HK-2 (cell line): ENCODE measurements at regions not wholly inside any gene's neighbourhood (a gene's known extent, or its start where the extent isn't known, plus 50 kb on each side); places are given as distances from the start of the nearest gene placed in this dataset.

Source experiments
- DNase-seq: peaks from one replicate; pipeline ENCODE4 v3.0.0-alpha.2; 2018; ENCODE audit not compliant: unreplicated experiment

DNA sequence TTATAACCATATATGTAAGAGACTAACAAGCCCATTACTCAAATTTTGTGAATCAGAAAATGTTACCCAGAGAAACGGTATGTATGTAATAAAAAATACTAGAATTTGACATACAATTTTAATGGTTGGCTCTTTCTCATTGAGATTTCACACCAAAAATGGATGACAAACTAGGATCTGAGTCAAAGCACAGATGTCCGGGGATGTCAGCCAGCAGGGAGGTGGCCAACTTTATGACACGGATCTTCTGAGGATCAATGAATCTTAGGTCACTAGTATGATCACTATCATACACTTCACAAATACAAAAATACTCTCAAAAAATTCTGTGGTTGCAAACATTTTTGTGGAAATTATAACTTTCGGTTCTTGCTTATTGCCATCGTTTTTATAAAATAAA, 173.5 kb upstream of the NFE2L3 start:
- no peak for DNase-seq

DNA sequence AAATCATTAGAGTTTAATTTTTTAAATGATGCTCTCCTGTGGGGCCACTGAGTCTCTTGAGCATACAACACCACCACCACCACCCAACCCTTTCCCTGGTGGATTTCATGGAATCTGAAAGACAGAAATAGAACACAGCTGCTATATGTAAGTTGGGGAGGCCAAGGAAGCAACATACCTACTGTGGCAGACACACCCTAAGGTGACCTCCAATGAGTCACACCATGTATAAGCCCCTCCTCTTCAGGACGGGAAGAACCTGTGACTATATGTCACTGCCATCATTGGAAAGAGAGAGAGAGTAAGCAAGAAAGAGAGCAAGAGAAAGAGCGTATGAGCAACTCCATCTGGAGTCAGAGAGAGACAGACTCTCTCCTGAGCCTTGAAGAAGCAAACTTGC, 172.4 kb upstream of the NFE2L3 start:
- no peak for DNase-seq

DNA sequence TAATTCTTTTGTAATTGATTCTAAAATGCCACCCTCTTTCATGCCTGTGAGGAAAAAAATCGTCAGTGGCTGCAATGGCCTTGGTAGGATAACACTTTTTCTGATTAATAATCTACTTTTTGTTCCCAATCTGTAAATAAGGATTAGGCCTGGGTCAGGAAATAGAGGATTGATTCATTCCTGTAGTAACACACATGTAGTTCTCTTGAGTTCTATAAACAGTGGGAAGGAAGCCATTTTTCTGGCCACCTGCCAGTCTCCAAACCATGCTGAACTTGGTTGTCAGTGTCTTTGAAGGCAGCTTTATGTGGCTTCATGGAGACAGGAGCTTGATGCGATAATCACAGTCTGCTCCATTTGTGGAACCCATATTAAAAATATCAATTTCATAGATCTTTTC, 169.3 kb upstream of the NFE2L3 start:
- no peak for DNase-seq

DNA sequence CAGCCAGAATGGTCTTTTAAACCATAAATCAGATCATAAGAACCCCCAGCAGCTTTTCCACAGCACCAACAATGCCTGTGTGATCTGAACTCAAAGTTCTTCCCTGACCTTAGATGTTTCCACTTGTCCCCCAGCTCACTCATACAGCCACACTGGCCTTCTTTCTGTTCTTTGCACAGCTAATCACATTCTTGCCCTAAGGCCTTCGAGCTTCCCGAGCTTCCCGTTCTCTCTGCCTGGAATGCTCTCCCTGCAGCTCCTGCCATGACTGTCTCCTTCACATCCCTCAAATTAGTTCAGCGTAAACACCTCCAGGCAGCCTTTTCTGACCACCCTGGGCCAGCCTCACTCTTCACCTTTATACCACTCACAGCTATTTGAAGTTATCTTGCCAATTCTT, 166.8 kb upstream of the NFE2L3 start:
- no peak for DNase-seq

DNA sequence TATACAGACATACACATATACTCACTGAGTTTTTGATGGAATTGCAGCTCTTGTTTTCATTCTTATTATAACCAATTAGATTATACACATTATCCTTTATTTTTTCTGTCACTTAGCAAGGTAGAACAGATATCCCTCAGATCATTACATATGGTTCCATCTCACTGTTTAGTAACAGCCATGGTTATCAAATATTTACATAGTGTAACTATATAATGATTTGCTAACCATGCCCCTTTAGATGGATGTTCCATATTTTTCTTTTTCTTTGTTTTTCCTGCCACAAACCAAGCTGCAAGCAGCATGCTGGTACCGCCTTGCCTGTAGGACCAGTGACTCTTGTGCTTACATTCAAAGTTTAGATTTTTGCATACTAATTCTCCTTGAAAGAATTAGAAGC, 163.4 kb upstream of the NFE2L3 start:
- no peak for DNase-seq

DNA sequence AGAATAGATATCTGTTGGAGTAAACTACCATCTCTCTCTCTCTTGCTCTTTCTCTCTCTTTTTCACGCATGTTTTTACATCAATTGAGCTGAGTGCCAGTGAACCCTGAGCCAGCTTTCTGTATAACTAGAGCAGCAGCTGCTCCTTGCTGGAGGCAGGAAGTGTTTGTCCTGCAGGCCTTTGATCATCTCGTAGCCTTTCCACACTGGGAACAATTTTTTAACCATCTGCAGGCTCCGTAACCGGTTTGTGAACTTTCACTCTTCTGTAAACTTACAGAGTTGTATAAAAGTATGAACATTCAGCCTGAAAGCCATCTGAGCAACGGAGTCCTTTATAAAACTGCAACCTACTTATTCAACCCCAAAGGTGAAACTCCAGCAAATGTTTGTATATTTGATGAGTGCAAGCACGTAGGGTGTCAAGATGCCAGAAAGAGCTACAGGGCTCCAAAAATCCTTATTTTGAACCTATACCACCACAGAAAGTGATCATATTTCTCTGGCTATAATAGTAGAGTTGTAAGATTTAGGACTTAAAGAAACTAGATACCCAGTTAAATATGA, 162.8 kb upstream of the NFE2L3 start:
- no peak for DNase-seq

DNA sequence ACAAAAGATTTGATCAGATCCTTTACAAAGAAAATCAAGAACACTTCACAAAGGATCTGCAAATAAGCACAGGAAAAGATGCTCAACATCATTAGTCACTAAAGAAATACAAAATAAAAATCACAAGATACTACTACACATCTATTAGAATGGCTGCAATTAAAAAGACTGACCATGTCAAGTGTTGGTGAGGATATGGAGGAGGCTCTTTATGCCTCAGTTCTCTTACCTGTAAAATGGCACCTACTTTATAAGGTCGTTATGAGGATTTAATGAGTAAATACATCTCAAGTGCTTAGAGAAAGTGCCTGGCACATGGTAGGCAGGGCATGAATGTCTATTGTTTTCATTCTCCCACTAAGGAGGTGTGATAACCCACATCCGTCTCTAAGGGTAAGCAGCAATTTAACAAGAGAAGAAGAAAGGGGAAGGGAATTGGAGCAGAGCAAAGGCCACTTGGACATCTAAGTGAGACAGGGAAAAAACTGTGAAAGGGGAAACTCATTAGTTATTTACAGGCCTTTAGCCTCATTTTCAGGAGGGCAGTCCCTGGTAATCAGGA, 157.5 kb upstream of the NFE2L3 start:
- no peak for DNase-seq

DNA sequence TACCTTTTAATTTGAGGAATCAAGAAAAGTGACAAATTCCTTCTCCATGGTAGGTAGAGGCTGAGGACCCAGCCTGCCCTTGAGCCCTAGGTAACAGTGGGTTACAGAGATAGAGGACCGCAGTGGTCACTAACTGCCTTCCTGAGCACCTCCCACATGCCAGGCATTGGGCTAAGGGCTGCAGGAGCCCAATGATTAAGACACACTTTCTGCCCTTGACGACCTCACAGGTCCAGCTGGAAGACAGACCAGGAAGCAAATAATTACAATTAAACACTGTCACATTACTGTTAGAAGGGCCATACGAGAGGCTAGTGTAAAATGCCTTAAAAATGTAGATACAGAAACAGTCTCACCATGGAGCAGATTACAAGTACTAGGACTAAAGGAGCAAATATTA, 156.8 kb upstream of the NFE2L3 start:
- DNase-seq: no peak

DNA sequence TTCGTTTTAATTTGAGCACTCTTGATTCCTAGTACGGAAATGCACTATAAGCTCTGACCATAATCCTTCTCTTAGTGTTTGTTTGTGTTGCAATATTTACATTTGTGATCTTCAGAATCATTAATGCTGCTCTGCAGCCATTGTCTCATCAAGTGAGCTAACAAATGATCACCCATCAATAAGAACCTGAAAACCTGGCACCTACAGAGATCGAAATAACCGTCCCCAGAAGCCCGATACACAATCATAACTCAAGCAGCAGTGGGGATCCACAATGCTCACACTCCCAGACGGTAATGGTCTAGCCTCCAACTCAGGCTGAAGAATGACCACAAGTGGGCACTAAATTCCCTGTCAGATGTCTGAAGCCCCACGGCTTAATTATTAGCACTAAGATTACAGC, 156.0 kb upstream of the NFE2L3 start:
- DNase-seq: no peak

DNA sequence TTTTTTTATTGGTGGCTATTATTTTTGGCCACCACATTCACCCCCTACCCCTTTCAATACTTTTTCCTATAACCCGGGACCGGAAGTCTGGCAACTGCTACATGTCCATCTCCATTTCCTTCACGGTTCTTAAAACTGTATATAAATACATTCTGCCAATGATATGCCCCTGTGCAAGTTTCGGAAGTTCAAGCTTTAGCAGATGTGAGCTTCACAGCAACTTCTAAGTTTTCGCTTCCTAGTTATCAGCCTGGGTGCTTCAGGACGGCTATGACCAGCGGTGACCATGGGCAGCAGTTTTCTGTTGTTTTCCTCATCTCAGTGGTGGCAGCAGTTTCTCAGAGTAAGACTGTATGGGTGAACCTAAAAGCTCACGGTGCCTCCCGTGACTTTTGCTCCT, 153.5 kb upstream of the NFE2L3 start:
- DNase-seq: no peak

DNA sequence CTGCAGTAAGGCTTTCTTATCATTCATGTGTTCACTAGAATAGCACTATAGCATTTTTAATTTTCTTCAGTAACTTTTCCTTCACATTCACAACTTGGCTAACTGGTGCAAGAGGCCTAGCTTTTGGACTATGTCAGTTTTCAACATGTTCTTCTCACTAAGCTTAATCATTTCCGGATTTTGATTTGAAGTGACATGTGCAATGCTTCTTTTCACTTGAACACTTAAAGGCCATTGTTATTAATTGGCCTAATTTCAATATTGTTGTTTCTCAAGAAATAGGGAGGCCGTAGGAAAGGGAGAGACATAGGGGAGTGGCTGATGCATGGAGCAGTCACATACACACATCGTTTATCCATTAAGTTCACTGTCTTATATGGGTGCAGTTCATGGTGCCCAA, 151.2 kb upstream of the NFE2L3 start:
- no peak for DNase-seq

DNA sequence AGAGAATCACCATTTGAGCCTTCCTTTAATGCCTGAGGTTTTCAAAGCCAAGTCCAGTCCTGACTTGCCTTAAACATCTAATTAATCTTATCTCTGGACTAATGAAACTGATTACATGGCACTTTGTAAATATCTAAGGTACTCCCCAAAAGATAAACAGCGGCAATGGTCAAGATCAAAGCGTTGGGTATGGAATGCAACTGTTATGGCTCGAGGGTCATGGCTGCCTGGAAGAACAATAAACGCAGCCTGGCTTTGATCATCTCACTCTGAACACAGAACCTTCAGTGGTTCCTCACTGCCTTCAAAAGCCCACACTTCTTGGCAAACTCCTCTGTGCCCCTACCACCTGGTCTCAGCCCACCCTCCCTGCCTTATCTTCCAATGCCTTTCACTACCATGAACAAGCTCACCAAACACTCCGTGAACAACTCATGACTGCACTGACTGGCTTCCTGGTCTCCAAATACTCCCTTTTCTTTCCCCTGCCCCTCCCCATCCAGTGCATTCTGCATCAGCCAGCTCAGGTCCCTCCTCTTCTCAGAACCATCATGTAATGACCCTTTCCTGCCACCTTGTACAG, 150.2 kb upstream of the NFE2L3 start:
- no peak for DNase-seq

DNA sequence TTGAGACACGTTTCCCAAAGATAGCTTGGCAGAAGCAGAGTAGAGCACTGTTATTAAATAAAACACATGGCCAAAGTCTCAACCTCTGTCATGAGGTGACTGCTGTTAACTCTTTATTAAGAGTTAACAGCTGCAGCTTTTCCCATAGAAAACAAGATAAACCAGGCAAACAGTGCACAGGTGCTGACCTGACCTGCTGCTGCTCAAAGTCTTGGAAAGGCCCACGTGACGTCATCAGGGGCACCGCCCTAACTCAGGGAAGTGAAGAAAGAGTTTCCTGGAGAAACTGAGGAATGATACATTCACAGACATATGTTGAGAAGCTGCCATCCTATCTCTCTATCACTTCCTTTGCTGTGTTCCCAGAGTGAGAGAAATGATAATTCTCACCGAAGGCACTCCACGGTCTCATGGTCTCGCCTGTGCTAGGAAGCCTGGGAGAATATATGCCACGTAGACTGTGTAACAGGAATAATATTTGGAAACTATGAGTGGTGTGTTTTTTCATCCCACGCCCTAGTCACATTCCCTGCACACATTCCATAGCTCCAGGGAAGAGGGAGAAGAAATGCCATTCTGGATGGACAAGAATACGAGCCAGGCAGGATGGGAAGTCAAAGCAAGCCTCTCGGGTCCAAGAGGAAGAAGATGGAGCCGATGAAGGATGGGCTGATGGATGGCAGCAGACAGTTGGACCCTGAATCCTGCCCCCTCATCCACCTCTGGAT, 146.2 kb upstream of the NFE2L3 start:
- no peak for DNase-seq

DNA sequence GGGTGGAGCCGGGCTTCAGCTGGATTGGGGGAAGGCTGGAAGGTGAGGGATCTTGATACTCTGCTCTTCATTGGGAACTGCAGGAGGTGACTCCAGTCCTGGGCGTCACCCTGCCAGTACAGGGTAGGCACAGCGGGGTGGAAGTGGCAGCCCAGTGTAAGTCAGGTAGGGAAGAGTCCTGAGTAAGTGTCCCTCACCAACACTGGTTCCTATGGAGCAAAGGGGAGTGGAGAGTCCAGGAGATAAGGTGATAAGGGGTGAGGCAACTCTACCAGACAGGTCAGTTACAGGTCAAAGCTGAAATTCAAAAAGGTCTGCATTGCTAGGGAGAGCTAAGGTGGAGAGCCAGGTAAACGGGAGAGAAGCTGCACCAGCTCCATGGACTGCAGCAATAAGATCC, 145.6 kb upstream of the NFE2L3 start:
- DNase-seq: no peak

DNA sequence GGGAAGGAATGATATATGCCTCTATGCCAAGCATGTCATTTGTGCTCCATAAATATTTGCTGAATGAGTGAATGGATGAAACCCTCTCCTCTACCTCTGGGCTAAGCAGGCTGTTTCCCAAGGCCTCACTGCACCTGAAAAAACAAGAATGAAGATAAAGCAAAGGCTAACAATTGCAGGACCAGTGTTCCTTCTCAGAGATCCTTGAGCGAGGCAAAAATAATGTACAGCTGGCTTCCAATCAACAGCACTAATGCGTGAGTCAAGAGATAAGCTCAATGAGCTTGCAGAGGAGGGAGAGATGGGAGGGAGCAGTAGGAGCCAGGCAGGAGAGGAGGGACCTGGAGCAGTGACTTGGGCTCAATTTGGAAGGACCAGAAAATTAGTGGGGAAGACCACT, 144.5 kb upstream of the NFE2L3 start:
- DNase-seq: no peak

DNA sequence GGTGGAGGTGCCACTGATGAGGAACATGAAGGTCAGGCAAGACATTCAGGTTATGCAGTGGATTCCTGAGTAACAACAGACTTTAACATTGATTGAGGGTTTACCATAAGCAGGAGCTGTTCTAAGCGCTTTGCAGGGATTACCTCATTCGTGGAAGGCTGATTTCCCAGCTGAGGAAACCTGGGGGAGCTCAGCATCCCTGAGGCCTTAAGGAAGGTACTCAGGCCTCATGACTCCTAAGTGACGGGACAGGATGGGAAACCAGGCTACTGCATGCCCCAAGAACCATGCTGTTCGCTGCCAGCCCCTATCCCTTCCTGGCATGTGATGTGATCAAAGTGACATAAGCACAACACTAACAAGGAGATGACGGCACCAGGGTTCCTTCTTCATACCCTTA, 143.6 kb upstream of the NFE2L3 start:
- no peak for DNase-seq

DNA sequence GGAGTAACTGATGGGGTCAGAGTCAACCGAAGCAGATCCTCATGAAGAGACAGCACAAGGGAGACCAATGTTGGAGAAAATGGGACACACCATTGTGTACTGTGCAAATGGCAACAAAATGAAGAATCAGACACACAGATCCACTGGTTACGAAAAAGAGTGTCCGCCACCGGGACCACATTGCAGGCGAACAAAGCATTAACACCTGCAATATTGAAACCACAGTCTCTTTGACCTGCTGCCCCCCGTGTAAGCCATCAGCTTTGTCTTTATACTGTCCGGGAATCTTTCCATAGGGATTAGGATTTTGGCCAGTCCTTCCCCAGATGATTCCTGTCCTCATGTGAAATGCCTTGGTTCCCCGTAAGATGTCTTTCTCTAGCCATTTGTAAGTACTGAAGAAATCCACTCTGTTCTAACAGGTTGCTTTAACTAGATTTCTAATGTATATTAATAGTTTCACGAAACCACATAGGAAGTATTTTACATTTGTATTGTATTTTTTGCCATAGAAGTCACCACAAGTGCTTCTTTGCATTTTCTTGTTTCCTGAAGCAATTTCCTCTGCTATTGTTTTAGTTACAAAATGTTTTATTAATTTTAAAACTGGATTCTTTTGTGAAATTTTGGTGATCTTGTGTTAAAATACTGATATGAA, 140.8 kb upstream of the NFE2L3 start:
- no peak for DNase-seq

DNA sequence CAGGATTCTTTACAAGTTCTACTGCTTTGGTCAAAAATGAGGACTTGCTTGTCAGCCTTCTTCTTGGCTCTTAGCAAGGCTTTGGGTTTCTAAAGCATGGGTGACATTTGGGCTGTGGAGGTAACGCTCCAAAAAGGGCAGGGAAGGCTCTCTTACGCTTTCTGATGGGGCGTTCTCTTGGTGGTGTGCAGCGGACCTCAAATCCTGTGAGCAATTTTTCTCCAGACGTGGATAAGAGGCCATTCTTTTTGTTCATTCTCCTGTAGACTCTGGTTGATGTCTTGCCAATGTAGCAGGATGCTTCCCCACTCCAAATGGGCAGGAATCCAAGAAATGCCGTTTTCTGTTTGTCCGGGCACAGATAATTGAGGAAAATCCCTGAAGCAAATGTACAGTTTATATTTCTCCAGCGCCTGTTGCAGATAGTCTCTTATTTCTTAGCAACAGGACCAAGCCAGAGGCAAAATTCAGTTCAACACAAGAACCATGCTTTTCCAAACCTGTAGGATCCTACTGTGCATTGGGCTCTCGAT, 138.4 kb upstream of the NFE2L3 start:
- no peak for DNase-seq

DNA sequence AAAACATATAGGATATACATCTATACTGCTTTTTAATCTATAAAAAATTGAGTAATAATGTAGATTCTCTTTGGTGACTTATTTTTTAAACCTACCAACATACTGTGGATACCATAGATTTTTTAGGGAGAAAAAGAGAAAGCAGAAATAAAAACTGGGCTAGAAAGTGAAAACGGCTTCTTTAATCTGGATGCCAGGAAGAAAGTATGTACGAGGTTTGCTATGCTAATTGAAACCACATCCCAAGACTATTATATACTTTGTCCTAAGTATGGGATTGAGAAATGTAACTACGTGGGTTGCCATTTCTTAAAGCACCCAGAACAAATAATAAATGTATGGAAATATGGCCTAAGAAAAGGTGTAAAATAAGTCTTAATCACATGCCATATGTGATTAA, 129.0 kb upstream of the NFE2L3 start:
- DNase-seq: no peak

DNA sequence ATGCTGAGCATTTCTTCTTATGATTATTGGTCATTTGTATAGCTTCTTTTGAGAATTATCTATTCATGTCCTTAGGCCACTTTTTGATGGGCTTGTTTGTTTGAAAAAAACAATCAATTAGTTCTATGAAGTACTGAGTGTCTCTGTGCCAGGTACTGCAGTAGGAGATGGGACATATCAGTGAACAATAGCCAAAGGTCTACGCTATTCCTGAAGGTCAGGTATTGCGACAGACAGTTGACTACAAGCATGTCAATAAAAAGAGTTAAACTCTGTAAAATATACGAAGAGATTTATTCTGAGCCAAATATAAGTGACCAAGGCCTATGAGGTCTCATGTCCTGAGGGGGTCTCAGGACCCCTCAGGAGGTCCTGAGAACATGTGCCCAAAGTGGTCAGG, 122.1 kb upstream of the NFE2L3 start:
- DNase-seq: no peak

DNA sequence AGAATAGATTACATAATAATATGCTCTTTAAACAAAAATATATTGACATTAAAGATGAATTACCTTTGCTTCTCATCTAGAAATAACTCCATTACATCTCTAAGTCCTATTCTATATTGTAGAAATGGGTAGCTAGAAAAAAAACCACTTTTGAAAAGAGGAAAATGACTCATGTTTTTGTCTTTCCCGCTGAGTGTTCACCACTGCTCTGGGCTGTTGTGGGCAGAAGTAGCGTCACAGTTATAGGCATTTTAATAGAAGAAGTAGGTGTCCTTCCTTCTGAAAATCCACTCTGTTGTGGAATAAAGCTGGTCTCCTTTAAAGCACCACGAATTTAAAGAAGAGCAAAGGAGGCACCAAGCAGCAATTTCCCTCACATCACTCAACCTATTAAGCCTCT, 117.6 kb upstream of the NFE2L3 start:
- DNase-seq: no peak

DNA sequence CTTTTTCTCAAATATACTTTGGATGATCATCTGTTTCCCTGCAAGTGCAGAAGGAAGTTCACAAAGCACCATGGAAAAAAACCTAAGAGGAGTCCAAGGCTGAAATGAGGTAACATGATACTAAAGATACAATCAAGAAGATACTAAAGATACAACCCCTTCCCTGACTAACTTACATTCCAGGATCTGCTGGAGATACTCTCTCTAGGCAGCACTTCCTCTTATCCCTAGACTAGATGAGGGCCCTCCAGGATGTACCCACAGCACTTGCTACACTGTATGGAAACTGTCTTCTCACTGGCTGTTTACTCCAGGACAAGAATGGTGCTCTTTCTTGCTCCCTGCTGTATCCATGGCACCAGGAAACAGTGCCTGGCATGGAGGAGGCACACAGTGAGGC, 116.4 kb upstream of the NFE2L3 start:
- DNase-seq: no peak

DNA sequence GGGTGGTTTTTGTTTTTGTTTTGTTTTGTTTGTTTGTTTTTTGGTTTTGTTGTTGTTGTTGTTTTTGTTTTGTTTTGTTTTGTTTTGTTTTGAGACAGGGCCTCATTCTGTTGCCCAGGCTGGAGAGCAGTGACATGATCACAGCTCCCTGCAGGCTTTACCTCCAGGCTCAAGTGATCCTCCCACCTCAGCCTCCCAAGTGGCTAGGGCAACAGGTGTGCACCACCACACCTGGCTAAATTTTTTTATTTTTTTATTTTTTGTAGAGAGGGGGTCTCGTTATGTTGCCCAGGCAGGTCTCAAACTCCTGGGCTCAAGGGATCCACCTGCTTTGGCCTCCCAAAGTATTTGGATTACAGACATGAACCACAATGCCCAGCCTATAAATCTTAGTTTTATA, 115.9 kb upstream of the NFE2L3 start:
- DNase-seq: no peak
